Activated CD4-positive, alpha-beta T cell treated with anti-CD3 and anti-CD28 coated beads, Interleukin-10, Interleukin-2, amounts not matched to agents 100 ng/mL and 50 ng/mL, durations not matched to agents 16 hours and 8 hours (primary cell): ENCODE measurements at regions not wholly inside any gene's neighbourhood (a gene's known extent, or its start where the extent isn't known, plus 50 kb on each side); places are given as distances from the start of the nearest gene placed in this dataset.
"Not testable (repeated sequence)": the region's sequence is repeated elsewhere in the genome, so short reads cannot be mapped to it uniquely, and the experiment has no call there.

Experiments
- DNase-seq: peaks from one replicate; pipeline ENCODE4 v3.0.0-alpha.2; 2020

DNA sequence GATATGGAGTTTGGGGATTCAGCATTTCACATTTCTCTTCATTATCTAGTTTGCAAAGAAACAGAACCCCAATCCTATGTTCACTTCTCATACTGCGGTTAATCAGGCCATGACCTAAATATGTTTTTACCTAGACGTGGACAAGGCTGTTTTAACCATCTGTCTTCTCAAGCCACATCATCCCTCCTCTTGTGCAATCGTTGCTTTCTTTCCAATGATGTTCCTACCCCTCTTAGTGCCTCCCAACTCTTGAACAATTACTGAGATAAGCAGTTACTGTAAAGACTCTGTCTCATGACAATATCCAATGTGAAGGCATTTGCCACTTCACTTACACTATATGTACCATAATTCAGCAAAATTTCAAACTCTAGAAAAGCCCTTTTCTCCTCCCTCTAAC lies 406.2 kb downstream of the LIG4 start:
- DNase-seq = no peak

DNA sequence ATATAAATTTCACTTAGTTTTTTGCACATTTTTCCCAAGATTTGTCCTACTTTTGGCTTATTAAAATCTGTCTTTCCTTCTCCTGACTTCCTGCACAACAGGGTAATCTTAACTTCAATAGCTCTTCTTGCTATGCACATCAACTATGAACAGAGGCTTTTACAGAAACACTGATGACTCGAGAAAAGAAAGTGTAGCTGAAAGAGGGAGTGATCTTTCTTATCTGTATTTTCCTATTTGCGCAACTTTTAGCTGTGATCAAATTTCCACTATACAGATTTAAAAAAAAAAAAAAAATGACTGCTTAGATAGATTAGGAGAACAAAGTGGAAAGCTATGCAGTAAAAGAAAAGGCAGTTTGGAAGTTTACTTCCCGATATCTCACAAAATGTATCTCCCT lies 406.9 kb downstream of the LIG4 start:
- DNase-seq = no peak

DNA sequence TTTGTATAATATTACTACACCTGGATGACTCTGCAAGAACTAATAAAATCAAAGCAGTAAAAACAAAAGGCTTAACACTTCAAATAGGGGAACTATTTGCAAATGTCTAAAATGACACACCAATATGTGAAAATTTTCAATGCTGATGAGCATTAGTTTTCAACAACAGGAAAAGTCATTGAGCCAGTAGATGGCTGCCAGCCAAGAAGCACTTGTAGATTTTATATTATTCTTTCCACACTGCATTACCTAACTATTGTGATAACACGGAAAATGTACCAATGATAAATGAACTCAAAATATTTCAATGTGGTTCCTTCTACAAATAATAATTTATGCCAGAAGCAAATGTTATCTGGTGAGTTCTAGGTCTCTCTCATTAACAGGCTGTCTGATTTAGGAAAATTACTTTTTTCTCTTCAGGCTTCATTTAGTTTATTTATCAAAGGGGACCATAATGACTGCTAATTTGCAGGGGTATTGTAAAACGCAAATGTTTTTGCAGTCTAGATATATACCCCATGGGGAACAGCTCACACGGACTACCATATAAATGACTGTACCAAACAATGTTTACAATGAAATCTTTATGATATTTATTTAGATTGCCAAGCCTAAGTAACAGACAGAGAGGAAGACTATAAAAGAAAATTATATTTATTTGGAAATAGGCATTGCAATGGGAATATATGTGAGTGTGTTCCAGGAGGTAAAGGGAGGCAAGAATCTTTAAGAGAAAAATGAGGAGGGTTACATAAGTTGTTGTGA lies 407.8 kb downstream of the LIG4 start:
- no peak for DNase-seq

DNA sequence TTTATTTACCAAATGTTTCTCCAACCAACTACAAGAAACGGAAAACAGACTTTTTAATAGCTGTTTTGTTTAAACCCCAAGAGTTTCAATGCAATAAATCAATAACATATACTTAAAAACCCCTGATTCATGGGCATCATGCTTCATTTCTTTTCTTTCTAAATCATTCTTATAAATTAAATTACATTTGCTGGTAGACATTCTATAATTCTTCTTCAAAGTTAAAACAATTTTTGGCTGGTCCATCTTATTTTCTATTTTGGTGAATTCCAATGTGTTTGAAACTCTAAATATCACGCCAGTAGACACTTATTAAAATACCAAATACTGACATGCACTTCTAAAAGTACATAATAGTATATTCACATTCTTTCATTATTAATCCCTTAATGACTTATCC lies 408.6 kb downstream of the LIG4 start:
- no peak for DNase-seq

DNA sequence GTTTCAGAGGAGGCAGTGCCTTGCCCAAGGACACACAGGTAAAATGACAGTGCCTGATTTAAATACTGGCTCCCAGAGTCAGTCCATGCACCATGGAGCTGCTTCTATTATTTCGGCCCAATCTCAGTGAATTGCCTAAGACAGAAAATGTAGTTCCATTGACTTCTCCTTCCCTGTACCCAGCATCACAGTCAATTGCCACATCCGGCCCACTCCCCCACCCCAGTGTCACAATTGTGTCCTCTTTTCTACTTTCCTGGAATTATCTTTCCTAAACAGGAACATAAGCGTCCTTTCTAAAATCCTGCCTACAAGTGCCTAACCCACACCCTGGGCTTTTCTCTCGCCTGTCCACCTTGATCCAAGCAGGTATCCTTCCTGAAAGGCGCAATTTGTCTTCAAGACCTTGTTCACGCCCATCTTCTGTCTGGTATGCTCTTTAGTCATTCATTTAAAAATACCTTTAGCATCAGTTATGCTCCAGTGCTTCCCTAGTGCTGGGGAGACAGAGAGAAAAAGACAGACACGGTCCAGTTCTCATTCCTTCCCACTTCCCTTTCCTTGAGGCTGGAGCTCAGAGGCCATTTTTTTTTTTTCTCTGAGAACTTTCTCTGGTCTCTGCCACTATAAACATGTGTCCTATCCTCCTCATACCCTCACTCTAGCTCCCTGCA lies 411.4 kb downstream of the LIG4 start:
- no peak for DNase-seq

DNA sequence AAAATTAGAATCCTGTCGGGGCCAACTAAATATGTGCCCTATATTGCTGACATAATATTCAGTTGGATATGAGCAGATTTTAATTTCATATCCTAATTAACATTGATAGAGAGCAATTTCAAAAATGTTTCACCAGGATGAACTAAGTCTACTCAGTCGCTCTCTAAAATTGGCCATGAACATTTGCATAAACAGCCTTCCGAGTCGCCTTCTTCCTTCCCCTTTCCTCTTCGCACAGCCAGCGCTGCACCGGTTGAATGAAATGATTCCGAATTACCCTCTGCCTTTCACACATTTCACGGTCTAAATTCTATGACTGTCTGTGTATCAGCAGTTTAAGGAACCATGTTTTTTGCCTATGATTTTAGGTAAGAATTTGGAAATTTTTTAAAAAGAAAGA lies 413.7 kb downstream of the LIG4 start:
- DNase-seq = no peak

DNA sequence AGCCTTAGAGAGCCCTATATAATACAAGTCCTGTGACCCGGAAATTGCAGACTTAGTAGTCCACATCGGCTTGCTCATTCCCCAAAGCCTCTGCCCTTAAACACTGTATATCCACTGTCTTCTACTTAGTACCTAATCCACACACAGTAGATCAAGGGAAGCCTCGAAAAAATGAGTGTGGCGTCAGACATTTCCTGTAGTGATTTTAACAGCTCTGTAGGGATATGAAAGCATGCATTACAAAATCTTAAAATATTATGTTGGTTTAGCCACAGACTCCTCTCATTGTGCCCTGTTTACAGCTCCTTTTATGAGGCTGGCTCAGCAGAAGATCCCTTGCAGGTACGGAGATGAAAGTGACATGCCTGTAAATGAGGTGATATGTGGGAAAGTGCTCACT lies 416.3 kb downstream of the LIG4 start:
- no peak for DNase-seq

DNA sequence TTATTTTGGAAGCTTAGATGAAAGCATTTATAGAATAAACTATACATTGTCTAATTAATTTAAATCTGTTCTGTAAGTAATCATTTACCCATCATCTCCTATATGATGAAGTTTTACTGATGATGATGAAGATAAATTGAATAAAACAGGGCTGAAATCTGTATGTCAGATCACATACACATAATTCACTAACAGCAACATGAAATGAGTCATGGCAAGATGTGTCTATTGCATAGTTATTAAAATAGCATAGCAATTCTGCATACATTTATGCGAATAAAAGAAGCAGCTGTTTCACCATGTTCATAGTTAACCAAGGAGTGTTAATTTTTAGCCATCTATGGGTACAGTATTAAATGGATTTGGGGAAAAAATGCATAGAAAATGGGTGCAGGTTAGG lies 424.9 kb downstream of the LIG4 start:
- DNase-seq = no peak

DNA sequence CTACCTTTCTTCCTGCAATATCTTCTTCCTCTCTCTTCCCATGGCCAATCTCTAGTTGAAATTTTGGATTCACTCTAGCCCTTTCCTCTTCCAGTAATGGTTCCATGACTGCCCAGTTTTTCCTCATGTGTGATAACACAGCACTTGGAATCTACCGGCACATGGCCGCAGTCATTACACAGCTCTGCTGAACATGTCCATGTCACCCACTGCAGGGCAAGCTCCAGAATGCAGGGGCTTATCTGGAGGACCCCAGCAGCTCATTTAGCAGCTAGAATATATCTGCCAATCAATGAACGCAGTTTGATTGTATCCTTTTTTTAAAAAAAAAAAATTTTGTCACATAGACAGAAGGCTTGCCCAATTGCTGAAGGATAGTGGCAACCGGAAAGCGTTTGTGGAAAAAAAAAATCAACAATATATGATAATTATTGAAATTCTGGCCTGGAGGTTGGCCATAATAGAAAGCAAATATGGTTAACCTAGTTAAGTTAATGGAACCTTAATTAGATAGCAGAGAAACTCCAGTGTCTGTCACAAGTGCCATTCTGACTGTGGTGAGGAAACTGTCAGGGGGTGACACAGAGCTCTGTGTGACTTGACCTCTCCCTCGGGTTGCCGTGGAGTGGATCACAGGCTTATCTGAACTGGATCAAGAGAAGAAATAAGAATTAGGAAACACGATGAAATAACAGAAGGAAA lies 426.7 kb downstream of the LIG4 start:
- no peak for DNase-seq

DNA sequence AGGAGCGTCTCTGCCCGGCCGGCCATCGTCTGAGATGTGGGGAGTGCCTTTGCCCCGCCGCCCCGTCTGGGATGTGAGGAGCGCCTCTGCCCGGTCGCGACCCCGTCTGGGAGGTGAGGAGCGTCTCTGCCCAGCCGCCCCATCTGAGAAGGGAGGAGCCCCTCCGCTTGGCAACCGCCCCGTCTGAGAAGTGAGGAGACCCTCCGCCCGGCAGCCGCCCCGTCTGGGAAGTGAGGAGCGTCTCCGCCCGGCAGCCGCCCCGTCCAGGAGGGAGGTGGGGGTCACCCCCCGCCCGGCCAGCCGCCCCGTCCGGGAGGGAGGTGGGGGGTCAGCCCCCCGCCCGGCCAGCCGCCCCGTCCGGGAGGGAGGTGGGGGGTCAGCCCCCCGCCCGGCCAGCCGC lies 432.7 kb downstream of the LIG4 start:
- not testable (repeated sequence) for DNase-seq

DNA sequence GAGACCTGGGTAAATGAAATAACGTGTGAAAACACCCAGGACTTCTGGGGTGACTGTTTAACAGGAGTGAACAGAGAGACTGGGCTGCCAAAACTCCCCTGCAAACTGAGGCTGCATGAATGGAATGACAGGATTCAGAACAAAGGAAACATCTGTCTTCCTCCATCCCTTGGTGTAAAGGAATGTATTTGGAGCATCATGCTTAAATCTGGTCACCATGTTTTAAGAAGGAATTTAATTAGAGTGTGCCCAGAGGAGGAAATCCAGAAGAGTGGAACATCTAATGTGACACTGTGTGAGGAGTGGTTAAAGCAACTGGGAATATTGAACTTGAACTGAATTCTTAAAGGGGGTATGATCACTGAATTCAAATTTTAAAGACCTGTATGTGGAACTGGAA lies 437.2 kb downstream of the LIG4 start:
- no peak for DNase-seq

DNA sequence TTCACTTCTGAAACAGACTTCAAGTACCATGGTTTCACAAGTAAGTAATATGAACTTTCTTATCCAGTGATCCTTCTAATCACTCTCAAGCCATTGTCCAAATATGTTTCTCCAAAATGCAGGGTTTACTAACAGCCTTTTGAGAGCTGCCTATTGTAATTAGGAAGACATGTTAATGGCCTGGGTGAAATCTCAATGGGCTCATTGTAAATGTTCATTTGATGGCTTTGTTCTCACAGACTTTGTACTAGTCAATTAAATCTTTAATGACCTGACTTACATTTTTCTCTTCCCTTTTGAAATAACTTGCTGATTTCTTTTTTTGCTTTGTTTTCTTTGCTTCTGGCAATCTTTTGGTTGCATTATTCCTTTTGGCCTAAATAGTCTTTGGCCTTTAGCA lies 444.8 kb downstream of the LIG4 start:
- DNase-seq = no peak

DNA sequence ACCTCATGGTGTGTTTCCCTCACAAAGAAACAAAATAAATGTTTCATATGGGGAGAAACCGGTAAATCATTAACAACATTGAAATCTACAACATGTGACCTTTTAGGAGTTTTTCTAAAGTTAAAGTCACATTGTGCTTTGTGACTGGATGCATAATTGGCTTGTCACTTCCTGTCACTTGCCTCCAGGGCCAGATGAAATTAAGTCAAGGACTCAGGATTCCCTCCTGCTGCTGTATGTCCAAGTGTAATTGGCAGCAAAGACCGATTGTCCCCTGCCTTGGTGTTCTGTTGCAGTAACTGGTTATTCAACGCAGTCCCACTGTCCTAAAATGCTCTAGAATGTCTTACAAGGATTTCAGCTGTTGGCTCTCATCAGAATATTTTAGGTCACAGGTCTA lies 448.2 kb downstream of the LIG4 start:
- DNase-seq = no peak

DNA sequence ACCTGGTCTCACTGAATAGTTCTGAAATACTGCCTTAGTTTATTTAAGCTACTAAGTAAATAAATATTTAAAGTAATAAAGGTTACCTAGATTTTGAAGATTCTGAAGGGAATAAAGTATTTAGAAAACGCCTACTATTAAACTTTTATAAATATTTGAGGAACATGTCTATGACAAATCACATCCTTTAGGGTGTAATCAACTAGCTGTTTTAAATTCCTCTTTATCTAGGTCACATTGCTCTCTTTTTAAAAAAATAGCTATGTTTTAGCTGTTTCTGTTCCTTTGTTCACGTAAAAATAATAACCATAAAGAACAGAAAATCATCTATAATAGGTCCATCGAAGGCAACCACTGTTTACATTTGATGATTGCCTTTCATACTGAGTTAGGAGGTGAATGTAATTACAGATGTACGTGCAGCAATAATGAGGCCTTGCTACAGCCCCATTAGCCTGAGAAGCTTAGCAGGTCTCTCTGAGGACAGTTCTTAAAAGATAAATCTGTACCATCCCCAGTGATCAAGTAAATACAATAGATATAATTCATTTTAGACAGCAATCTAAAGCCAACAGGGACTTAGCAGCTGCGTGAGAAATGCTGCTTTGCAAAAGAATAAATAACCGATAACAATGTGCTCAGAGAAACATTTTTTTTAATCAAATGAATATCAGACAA lies 449.5 kb downstream of the LIG4 start:
- DNase-seq = no peak

DNA sequence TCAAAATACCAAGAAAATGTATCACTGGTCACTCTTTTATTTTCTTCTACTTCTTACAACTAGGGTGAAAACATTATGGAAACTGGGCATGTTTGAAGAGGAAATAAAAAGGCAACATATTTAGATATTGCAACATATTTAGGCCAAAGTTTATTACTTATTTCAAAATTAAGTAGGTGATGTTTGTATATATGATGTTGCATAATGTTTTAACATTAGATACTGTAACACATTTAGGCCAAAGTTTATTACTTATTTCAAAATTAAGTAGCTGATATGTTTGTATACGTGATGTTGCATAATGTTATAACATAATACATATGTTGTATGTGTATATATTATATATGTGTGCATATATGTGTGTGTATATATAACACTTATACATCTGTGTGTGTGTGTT lies 451.3 kb downstream of the LIG4 start:
- no peak for DNase-seq

DNA sequence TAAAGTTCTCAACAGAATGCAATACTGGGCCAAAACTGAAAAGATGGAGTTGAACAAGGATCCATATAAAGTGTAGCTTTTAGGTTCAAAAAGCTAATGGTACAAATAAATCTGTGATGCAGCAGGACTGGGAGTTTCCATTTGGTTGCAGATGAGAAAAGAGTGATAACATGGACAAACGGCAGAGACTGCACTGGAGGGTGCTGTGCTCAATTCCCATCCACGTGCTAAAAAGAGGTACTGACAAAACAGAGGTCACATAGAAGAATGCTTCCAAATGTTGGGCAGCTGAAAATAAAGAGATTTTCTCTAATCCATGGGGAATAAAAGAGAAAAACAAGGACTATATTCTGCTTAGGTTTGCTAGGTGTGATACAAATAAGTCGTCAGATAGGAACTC lies 461.6 kb downstream of the LIG4 start:
- no peak for DNase-seq

DNA sequence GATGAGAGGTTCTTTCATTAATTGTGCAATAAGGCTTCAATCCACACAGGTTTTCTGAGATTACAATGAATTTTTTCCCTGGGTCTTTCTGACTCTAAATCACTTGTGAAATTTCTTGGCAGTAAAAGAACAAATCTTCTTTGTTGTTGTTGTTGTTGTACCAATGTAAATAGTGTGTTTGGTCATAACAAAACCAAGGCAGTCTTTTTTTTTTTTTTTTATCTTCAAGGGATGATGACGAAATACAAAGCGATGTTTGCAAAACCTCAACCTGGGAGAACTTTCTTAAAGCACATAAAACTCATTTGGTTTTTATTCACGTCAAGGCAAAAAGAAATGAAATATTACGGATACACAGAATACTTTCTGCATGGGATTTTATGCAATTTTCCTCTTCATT lies 462.0 kb downstream of the LIG4 start:
- DNase-seq = no peak

DNA sequence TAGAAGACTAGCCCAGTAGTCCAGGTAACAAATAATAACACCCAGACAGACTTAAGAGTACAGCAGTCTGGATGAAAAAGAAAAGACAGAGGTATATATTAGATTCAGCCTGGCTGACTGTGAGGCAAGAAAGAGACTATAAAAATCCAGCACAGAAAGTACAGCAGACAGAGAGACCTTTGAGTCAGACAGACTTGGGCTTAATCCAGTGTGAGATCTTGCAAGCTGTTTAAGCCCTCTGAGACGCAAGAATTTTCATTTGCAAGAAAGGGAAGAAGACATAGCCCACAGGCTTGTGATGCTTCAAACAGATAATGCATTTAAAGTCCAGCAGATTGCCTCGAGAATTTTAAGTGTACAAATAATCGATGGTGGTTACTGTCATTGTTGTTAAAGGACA lies 471.4 kb downstream of the LIG4 start:
- DNase-seq = no peak

DNA sequence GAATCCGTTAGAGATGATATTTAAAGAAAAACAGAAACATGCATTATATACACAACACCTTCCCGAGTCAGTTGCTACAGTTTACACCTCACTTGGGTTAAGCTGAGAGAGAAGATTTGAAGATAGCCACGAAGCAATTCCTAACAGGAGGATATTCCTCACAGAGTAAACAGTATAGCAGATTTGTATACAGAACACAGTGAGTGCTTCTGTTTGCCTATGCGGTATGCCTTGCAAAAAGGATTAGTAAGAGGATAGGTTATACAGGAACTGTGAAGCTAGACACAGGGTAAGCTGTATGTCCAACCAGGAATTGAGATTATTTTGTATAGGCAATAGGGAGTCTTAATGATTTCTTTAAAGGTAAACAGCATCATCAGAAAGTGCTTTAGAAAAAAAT lies 471.8 kb downstream of the LIG4 start:
- no peak for DNase-seq

DNA sequence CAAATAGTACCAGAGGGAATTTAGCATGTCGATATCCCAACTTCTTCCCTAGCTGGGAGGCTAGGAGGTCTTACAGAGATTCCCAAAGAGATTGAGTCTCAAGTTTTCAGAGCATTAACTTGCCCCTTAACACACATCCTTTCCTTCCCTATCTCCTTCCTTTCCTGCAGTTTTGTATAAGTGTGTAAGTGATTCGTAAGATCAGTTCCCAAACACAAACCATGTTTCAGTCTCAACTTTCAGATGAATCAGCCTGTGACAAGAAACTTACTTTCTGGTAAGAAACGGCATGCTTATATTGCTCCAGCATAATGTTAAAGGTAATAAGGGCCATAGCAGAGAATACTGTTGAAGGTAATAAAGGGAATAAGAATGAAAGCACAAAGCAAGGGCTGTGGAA lies 472.2 kb downstream of the LIG4 start:
- no peak for DNase-seq

DNA sequence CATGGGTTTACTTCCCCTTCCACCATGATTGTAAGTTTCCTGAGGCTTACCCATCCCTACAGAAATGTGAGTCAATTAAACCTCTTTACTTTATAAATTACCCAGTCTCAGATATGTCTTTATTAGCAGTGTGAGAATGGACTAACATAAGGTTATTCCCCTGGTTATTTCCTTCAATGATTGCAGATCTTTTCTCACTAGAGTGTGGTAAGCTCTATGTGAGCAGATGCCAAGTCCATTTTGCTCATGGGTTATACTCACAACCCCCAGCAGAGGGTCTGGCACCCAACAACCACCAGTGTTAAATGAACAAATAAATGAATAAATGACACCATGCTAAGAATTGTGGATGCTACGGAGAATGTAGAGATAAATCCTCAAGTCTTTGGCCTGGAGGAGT lies 472.8 kb downstream of the LIG4 start:
- no peak for DNase-seq

DNA sequence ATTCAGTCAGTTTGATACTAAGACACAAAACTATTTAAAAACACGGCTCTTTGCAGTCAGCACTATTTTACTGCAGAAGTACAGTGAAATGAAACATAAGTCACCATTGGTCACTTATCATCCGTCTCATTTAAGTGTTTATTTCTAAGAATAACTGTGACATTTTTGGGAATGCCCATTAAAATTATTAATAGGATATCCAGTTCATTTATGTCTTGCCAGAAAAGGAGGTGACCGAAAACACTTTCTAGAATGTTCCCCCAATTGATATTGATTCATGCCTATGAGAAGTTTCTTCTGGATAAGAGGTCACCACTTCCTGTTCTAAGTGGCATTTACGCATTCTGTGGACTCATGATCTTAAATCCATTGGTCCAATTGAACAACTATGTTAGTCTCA lies 477.3 kb downstream of the LIG4 start:
- DNase-seq = no peak

DNA sequence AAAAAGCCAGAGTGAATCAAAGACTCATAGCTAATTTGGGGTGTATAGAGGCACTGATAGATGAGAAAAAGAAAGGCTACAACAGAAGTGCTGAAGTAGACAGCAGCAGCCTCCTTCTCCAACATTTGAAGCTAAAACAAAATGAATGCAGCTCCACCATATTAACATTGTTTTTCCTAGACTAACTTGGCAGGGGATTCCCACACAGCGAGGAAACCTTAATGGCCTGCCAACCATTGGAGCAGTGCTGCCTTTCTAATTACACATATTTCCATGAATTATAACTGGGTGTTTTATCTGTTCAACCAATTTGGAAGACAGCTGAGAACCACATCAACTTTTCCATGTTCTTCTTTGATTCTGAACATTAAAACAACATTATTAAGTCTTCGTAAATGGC lies 478.6 kb downstream of the LIG4 start:
- no peak for DNase-seq

DNA sequence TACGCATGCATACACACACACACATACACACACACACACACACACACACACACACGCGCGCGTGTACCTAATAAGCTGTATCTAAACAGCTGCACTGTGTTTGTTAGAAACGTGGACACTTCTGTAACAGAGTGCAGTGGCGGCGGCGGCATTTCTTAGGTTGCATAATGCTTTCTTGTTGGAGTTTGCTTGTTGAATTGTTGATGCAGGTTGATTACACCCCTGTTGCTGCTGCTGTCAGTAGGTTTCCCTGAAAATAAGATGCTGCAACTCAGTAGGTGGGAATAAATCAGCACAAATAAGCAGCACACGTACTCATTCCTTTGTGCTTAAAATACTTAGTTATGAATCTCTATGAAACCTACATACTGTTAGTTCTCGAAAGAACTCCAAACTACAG lies 479.2 kb downstream of the LIG4 start:
- DNase-seq = no peak
